H1 (cell line): ENCODE measurements at regions not wholly inside any gene's neighbourhood (a gene's known extent, or its start where the extent isn't known, plus 50 kb on each side); places are given as distances from the start of the nearest gene placed in this dataset.
A peak's percentile ranks its signal among the peaks of the same experiment; 100 is the strongest.

Experiments used
- CTCF ChIA-PET: fragments of 300-600 bp; sonication (Branson Sonifier 250); formaldehyde crosslinking; loops from one replicate; lab custom pipeline; 2021; ENCODE audit not compliant: partially characterized antibody; lab: Charles Lee
- POLR2A ChIA-PET: fragments of 300-600 bp; sonication (Branson Sonifier 250); formaldehyde crosslinking; loops from one replicate; lab custom pipeline; 2021; ENCODE audit warnings: inconsistent platforms; ENCODE audit not compliant: partially characterized antibody; lab: Charles Lee
- DNase-seq, 2 experiments: peaks; one replicate each; pipeline versions ENCODE4 v3.0.0 to v3.0.0-alpha.2; 2010 to 2022; ENCODE audit warnings: low spot score in 2 of 2, low read depth in 1 of 2, mixed read lengths in 1 of 2
- FAIRE-seq: peaks from 2 replicates; lab custom pipeline; 2011; peaks lifted over from hg19 to GRCh38; lab: Jason Lieb, UNC
- H2AFZ ChIP-seq: 2 replicates; pipeline ENCODE4 v1.8.1; 2012; ENCODE audit warnings: low read length, inconsistent platforms
- H2AK5ac ChIP-seq: 2 replicates; pipeline ENCODE4 v1.6.1; 2013; ENCODE audit warnings: low read depth, low read length
- H2BK120ac ChIP-seq: replicated peaks from 2 replicates; pipeline ENCODE3; 2013; ENCODE audit warnings: low read depth, low read length, inconsistent platforms
- H2BK12ac ChIP-seq: 2 replicates; pipeline ENCODE4 v1.6.1; 2013; ENCODE audit warnings: low read depth, low read length
- H2BK15ac ChIP-seq: 2 replicates; pipeline ENCODE4 v1.6.1; 2013; ENCODE audit warnings: low read length
- H2BK20ac ChIP-seq: 2 replicates; pipeline ENCODE4 v1.6.1; 2013; ENCODE audit warnings: low read length
- H2BK5ac ChIP-seq: 2 replicates; pipeline ENCODE4 v1.6.1; 2013; ENCODE audit warnings: low read depth, low read length
- H3K14ac ChIP-seq: 2 replicates; pipeline ENCODE4 v1.6.1; 2013; ENCODE audit warnings: inconsistent platforms; ENCODE audit not compliant: insufficient read length
- H3K18ac ChIP-seq: 2 replicates; pipeline ENCODE4 v1.6.1; 2013; ENCODE audit warnings: low read length; ENCODE audit errors: extremely low read depth
- H3K23ac ChIP-seq: 2 replicates; pipeline ENCODE4 v1.6.1; 2013; ENCODE audit warnings: inconsistent platforms; ENCODE audit not compliant: insufficient read length
- H3K23me2 ChIP-seq: 2 replicates; pipeline ENCODE4 v1.6.1; 2013; ENCODE audit warnings: low read depth, low read length
- H3K27ac ChIP-seq: 2 replicates; pipeline ENCODE4 v1.6.1; 2011; ENCODE audit warnings: low read depth, low read length, inconsistent platforms
- H3K27me3 ChIP-seq, 4 experiments: replicated peaks in 1 of 4; 1 replicate in 1 of 4; 2 replicates in 3 of 4; pipeline versions ENCODE4 v1.6.1 to v1.8.1; 2011 to 2013; ENCODE audit warnings: low read length in 3 of 4, mild to moderate bottlenecking in 3 of 4, inconsistent platforms in 2 of 4, mixed read lengths in 2 of 4, moderate library complexity in 1 of 4; ENCODE audit not compliant: control insufficient read depth in 3 of 4, insufficient read depth in 3 of 4; ENCODE audit errors: extremely low read depth in 1 of 4
- H3K36me3 ChIP-seq, 4 experiments: 2 replicates each; pipeline versions ENCODE4 v1.6.1 to v1.8.1; 2011 to 2013; ENCODE audit warnings: mild to moderate bottlenecking in 4 of 4, low read length in 3 of 4, moderate library complexity in 2 of 4, control low read depth in 1 of 4, inconsistent platforms in 1 of 4; ENCODE audit not compliant: insufficient read depth in 4 of 4, control insufficient read depth in 2 of 4
- H3K4ac ChIP-seq: replicated peaks from 2 replicates; pipeline ENCODE3; 2013; ENCODE audit warnings: low read length, low read depth, mixed read lengths, inconsistent platforms; ENCODE audit not compliant: insufficient read length
- H3K4me1 ChIP-seq, 4 experiments: replicated peaks in 1 of 4; 1 replicate in 1 of 4; 2 replicates in 3 of 4; pipeline versions ENCODE4 v1.6.1 to v1.8.1; 2011 to 2013; ENCODE audit warnings: low read length in 3 of 4, inconsistent platforms in 2 of 4, mixed read lengths in 1 of 4; ENCODE audit not compliant: insufficient read depth in 4 of 4, control insufficient read depth in 3 of 4
- H3K4me2 ChIP-seq, 2 experiments: 2 replicates each; pipeline versions ENCODE4 v1.6.1 to v1.8.1; 2011 to 2013; ENCODE audit warnings: low read depth in 2 of 2, low read length in 2 of 2, control low read depth in 1 of 2, inconsistent platforms in 1 of 2, mild to moderate bottlenecking in 1 of 2; ENCODE audit not compliant: insufficient read depth in 1 of 2
- H3K4me3 ChIP-seq, 4 experiments: fragments of 200-600, 300-600 bp in 1 of 4; sonication (generic), shearing (Covaris generic), sonication (Bioruptor Twin) in 1 of 4; 2 replicates each; pipeline versions ENCODE4 v1.5.1 to v1.8.1; 2011 to 2016; ENCODE audit warnings: low read length in 4 of 4, low read depth in 3 of 4, control low read depth in 2 of 4, inconsistent platforms in 2 of 4, mild to moderate bottlenecking in 2 of 4, mixed read lengths in 1 of 4, moderate library complexity in 1 of 4; ENCODE audit not compliant: insufficient read depth in 2 of 4; ENCODE audit errors: extremely low read depth in 1 of 4
- H3K56ac ChIP-seq: replicated peaks from 2 replicates; pipeline ENCODE3; 2013; ENCODE audit warnings: low read depth, mild to moderate bottlenecking, mixed read lengths, low read length, inconsistent platforms; ENCODE audit not compliant: insufficient read length
- H3K79me1 ChIP-seq: 2 replicates; pipeline ENCODE4 v1.6.1; 2013; ENCODE audit warnings: low read depth, low read length, control low read depth
- H3K79me2 ChIP-seq, 2 experiments: 2 replicates each; pipeline versions ENCODE4 v1.6.1 to v1.8.1; 2012 to 2013; ENCODE audit warnings: low read length in 2 of 2, mild to moderate bottlenecking in 2 of 2, inconsistent platforms in 1 of 2; ENCODE audit not compliant: insufficient read depth in 2 of 2, control insufficient read depth in 1 of 2
- H3K9ac ChIP-seq, 4 experiments: replicated peaks in 1 of 4; 1 replicate in 1 of 4; 2 replicates in 3 of 4; pipeline versions ENCODE4 v1.6.1 to v1.8.1; 2011 to 2013; ENCODE audit warnings: low read depth in 3 of 4, low read length in 3 of 4, control low read depth in 2 of 4, mild to moderate bottlenecking in 2 of 4, moderate library complexity in 2 of 4, inconsistent platforms in 1 of 4; ENCODE audit errors: extremely low read depth in 1 of 4
- H3K9me3 ChIP-seq, 2 experiments: 2 replicates each; pipeline versions ENCODE4 v1.6.1 to v1.8.1; 2012 to 2013; ENCODE audit warnings: mild to moderate bottlenecking in 2 of 2, moderate library complexity in 2 of 2, control low read depth in 1 of 2, inconsistent platforms in 1 of 2, low read depth in 1 of 2, low read length in 1 of 2, mixed read lengths in 1 of 2; ENCODE audit not compliant: insufficient read depth in 2 of 2
- H4K20me1 ChIP-seq, 2 experiments: replicated peaks in 1 of 2; 2 replicates each; pipeline versions ENCODE3 to v1.8.1; 2011 to 2013; ENCODE audit warnings: inconsistent platforms in 2 of 2, low read length in 2 of 2, mild to moderate bottlenecking in 1 of 2; ENCODE audit not compliant: insufficient read depth in 2 of 2, control insufficient read depth in 1 of 2
- H4K5ac ChIP-seq: 2 replicates; pipeline ENCODE4 v1.6.1; 2013; ENCODE audit warnings: low read length, low read depth, mixed read lengths, inconsistent platforms; ENCODE audit not compliant: insufficient read length
- H4K8ac ChIP-seq: 2 replicates; pipeline ENCODE4 v1.8.0; 2013; ENCODE audit warnings: mild to moderate bottlenecking, moderate library complexity, low read length, inconsistent platforms; ENCODE audit not compliant: insufficient read depth; ENCODE audit errors: extremely low read depth
- H4K91ac ChIP-seq: replicated peaks from 2 replicates; pipeline ENCODE3; 2013; ENCODE audit warnings: low read length, mixed read lengths, inconsistent platforms; ENCODE audit not compliant: insufficient read length
- EZH2 ChIP-seq: fragments of 200-600 bp; sonication (generic); IDR thresholded peaks from 2 replicates; pipeline ENCODE4 v1.7.1; 2012; ENCODE audit warnings: low read depth, mild to moderate bottlenecking, moderate library complexity, low read length, inconsistent platforms; ENCODE audit not compliant: severe bottlenecking
- RAD21 ChIP-seq, 2 experiments: IDR thresholded peaks in 1 of 2; conservative IDR thresholded peaks in 1 of 2; 2 replicates each; pipeline ENCODE4 v1.6.1; 2011; ENCODE audit warnings: low read depth in 2 of 2, low read length in 2 of 2, improper control_type of control experiment in 1 of 2, inconsistent platforms in 1 of 2, mild to moderate bottlenecking in 1 of 2, moderate library complexity in 1 of 2
- RBBP5 ChIP-seq: IDR thresholded peaks from 2 replicates; pipeline ENCODE4 v1.7.1; 2012; ENCODE audit warnings: low read depth, mild to moderate bottlenecking, inconsistent platforms, low read length, moderate library complexity, borderline replicate concordance
- RFX5 ChIP-seq: IDR thresholded peaks from 2 replicates; pipeline ENCODE4 v1.6.1; 2011; ENCODE audit warnings: low read depth, low read length, improper control_type of control experiment, borderline replicate concordance
- SP2 ChIP-seq: IDR thresholded peaks from 2 replicates; pipeline ENCODE4 v1.6.1; 2012; ENCODE audit warnings: mild to moderate bottlenecking, low read length, inconsistent platforms
- SUZ12 ChIP-seq: fragments of 200-600 bp; sonication (generic); IDR thresholded peaks from 2 replicates; pipeline ENCODE4 v1.6.1; 2012; ENCODE audit warnings: mild to moderate bottlenecking, inconsistent platforms, low read length, moderate library complexity, mixed read lengths
- WGBS, 2 experiments: shearing (Covaris generic) in 1 of 2; methylation state at CpG; one replicate each; pipeline versions ENCODE4 v1.1.6 to v1.1.7; 2013 to 2015; ENCODE audit warnings: low lambda C conversion rate in 2 of 2, mixed read lengths in 2 of 2, inconsistent platforms in 1 of 2, low coverage in 1 of 2, missing lambda C conversion rate in 1 of 2; ENCODE audit not compliant: insufficient replicate concordance in 2 of 2, insufficient coverage in 1 of 2, insufficient read length in 1 of 2; ENCODE audit errors: extremely low coverage in 1 of 2, missing lambda C conversion rate in 1 of 2; 5-methylcytosine and 5-hydroxymethylcytosine counted together
- TF ChIP-seq, protein P1 (sequence below), 3 experiments: IDR thresholded peaks; 1 replicate in 2 of 3; 2 replicates in 1 of 3; pipeline versions ENCODE4 v1.5.1 to v1.6.1; 2011; ENCODE audit warnings: low read length in 3 of 3, mild to moderate bottlenecking in 3 of 3, inconsistent platforms in 2 of 3, low read depth in 1 of 3, moderate library complexity in 1 of 3; ENCODE audit not compliant: insufficient read depth in 1 of 3; ENCODE audit errors: control extremely low read depth in 1 of 3

DNA sequence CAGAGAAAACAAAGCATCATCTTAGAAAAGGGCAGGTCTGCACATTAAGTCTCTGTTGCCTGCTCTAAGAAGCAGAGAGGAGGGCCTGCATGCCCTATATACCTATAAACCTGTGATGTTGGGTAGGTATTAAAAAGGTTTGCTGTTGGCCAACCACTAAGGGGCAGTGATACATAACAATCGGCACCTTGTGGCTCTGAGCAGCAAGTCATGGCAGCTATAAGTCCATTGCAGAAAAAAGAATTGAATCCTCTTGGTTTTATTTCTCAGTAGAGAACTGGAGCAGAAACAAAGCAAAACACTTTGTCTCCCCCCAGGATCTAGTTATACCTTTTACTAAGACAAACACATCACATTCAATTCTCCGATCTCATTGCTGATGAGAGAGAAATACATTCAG lies 1364.4 kb downstream of the STIM2 start:
- no peak overlapping the region for H2AK5ac ChIP-seq
- no peaks in the 10 kb centered on the region for H3K23me2 ChIP-seq
- no peak overlapping the region for H2BK12ac ChIP-seq
- no peak overlapping the region for H3K18ac ChIP-seq
- no peak overlapping the region for H3K4ac ChIP-seq
- H4K5ac ChIP-seq, result no peak overlapping the region
- no peaks in the 10 kb centered on the region for H3K27me3 ChIP-seq
- peaks cover 0 to 3% (median 0%) of the 10 kb centered on the region in 4 experiments; a peak in 2 of 7 replicates for H3K4me1 ChIP-seq
- no peak overlapping the region for H3K56ac ChIP-seq
- H3K36me3 ChIP-seq, result no peaks in the 10 kb centered on the region
- H4K91ac ChIP-seq, result no peak overlapping the region
- CTCF ChIA-PET, result interaction anchor here (0.6 to 1.9 kb wide), 10 partner anchors 8 to 522 kb away, joined by 3 to 9 read pairs (median 4); no protein-coding TSS in a partner anchor
- no peaks in the 10 kb centered on the region for H3K9me3 ChIP-seq
- H3K79me2 ChIP-seq, result no peaks in the 10 kb centered on the region
- H2BK20ac ChIP-seq, result no peak overlapping the region
- H2BK5ac ChIP-seq, result no peak overlapping the region
- H3K79me1 ChIP-seq, result no peaks in the 10 kb centered on the region
- H4K20me1 ChIP-seq, result no peaks in the 10 kb centered on the region
- no peak overlapping the region for H3K9ac ChIP-seq
- no peak overlapping the region for H3K4me3 ChIP-seq
- H2BK120ac ChIP-seq, result no peak overlapping the region
- no peak overlapping the region for H2BK15ac ChIP-seq
- H4K8ac ChIP-seq, result no peak overlapping the region
- no peak overlapping the region for H3K23ac ChIP-seq
- DNase-seq (peak in 1 of 2 experiments; percentile 19), FAIRE-seq (peak; percentile 84)
- no peak overlapping the region for H3K4me2 ChIP-seq
- no peak overlapping the region for H3K27ac ChIP-seq
- H3K14ac ChIP-seq, result no peak overlapping the region
- POLR2A ChIA-PET, result no interaction called here
- TF ChIP-seq RAD21 (IDR thresholded peaks at IDR 0.05 in 1 of 2, conservative IDR thresholded peaks at IDR 0.05 in 1 of 2; ENCODE audit: low read depth in 2 of 2, low read length in 2 of 2) (peak; percentile 92 to 93), SUZ12 (no peak), RFX5 (no peak), EZH2 (no peak), RBBP5 (no peak), SP2 (no peak)
- TF ChIP-seq, protein P1, sequence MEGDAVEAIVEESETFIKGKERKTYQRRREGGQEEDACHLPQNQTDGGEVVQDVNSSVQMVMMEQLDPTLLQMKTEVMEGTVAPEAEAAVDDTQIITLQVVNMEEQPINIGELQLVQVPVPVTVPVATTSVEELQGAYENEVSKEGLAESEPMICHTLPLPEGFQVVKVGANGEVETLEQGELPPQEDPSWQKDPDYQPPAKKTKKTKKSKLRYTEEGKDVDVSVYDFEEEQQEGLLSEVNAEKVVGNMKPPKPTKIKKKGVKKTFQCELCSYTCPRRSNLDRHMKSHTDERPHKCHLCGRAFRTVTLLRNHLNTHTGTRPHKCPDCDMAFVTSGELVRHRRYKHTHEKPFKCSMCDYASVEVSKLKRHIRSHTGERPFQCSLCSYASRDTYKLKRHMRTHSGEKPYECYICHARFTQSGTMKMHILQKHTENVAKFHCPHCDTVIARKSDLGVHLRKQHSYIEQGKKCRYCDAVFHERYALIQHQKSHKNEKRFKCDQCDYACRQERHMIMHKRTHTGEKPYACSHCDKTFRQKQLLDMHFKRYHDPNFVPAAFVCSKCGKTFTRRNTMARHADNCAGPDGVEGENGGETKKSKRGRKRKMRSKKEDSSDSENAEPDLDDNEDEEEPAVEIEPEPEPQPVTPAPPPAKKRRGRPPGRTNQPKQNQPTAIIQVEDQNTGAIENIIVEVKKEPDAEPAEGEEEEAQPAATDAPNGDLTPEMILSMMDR (IDR thresholded peaks at IDR 0.05; ENCODE audit: control extremely low read depth in 1 of 3, insufficient read depth in 1 of 3, low read depth in 1 of 3, low read length in 3 of 3), result peak; percentile 22 to 75 (median 65)
- H2AFZ ChIP-seq, result no peak overlapping the region
- WGBS, 2 experiments, result 83% methylated on average over 2 of the region's 2 CpGs; no CpG with 5 or more reads in 1 of the 2 experiments
